Neural cell (in vitro differentiated cells): ENCODE measurements at regions not wholly inside any gene's neighbourhood (a gene's known extent, or its start where the extent isn't known, plus 50 kb on each side); places are given as distances from the start of the nearest gene placed in this dataset.

Experiments used
- H2AFZ ChIP-seq: fragments of 200-600, 300-800 bp; sonication (generic), shearing (Covaris generic); 2 replicates; pipeline ENCODE4 v1.6.0; 2014; ENCODE audit warnings: low read depth, mild to moderate bottlenecking, antibody characterized with exemption, low read length, moderate library complexity
- H3F3A ChIP-seq: fragments of 200-600 bp; shearing (Covaris generic); 2 replicates; pipeline ENCODE4 v1.6.1; 2016; ENCODE audit warnings: mild to moderate bottlenecking, moderate library complexity, mixed read lengths, antibody characterized with exemption, low read length; ENCODE audit not compliant: insufficient read depth, poor library complexity, severe bottlenecking
- H3K27ac ChIP-seq: fragments of 200-600, 300-800 bp; sonication (generic), shearing (Covaris generic); 2 replicates; pipeline ENCODE4 v1.5.1; 2014; ENCODE audit warnings: mild to moderate bottlenecking, low read length, moderate library complexity
- H3K27me3 ChIP-seq: fragments of 300-800, 200-600 bp; sonication (generic), shearing (Covaris generic); 2 replicates; pipeline ENCODE4 v1.6.0; 2014; ENCODE audit warnings: mild to moderate bottlenecking, low read depth, low read length, moderate library complexity; ENCODE audit not compliant: insufficient read depth
- H3K36me3 ChIP-seq: fragments of 300-800, 200-600 bp; sonication (generic), shearing (Covaris generic); 2 replicates; pipeline ENCODE4 v1.5.1; 2014; ENCODE audit warnings: mild to moderate bottlenecking, antibody characterized with exemption, low read length, moderate library complexity; ENCODE audit not compliant: insufficient read depth
- H3K4me2 ChIP-seq: fragments of 300-800, 200-600 bp; sonication (generic), shearing (Covaris generic); 2 replicates; pipeline ENCODE4 v1.6.0; 2014; ENCODE audit warnings: mild to moderate bottlenecking, low read length
- H3K4me3 ChIP-seq: fragments of 300-800, 200-600 bp; sonication (generic), shearing (Covaris generic); 2 replicates; pipeline ENCODE4 v1.5.1; 2014; ENCODE audit warnings: mild to moderate bottlenecking, low read length, moderate library complexity
- H3K79me2 ChIP-seq: fragments of 200-600 bp; shearing (Covaris generic); replicated peaks from 2 replicates; pipeline ENCODE4 v1.6.0; 2014; ENCODE audit warnings: mild to moderate bottlenecking, low read length, moderate library complexity; ENCODE audit not compliant: insufficient read depth
- H3K9ac ChIP-seq: fragments of 300-800, 200-600 bp; sonication (generic), shearing (Covaris generic); 2 replicates; pipeline ENCODE4 v1.6.1; 2016; ENCODE audit warnings: mild to moderate bottlenecking, low read length, mixed read lengths
- H3K9me2 ChIP-seq: fragments of 200-600 bp; shearing (Covaris generic); 2 replicates; pipeline ENCODE4 v1.6.1; 2016; ENCODE audit warnings: mild to moderate bottlenecking, low read length, mixed read lengths; ENCODE audit not compliant: insufficient read depth
- H3K9me3 ChIP-seq: fragments of 200-600, 300-800 bp; sonication (generic), shearing (Covaris generic); 2 replicates; pipeline ENCODE4 v1.6.1; 2016; ENCODE audit warnings: mild to moderate bottlenecking, mixed run types, low read length, moderate library complexity, mixed read lengths
- H4K20me1 ChIP-seq: fragments of 200-600 bp; shearing (Covaris generic); 2 replicates; pipeline ENCODE4 v1.6.1; 2016; ENCODE audit warnings: mild to moderate bottlenecking, mixed run types; ENCODE audit not compliant: insufficient read depth
- EP300 ChIP-seq: fragments of 450-650 bp; conservative IDR thresholded peaks from 2 replicates; pipeline ENCODE4 v1.6.1; 2014; ENCODE audit warnings: antibody characterized with exemption, mild to moderate bottlenecking, moderate library complexity; ENCODE audit not compliant: poor library complexity, severe bottlenecking
- EZH2 ChIP-seq: fragments of 200-600, 300-800 bp; shearing (Covaris generic), sonication (generic); IDR thresholded peaks from 2 replicates; pipeline ENCODE4 v1.6.1; 2014; ENCODE audit warnings: antibody characterized with exemption, low read length, borderline replicate concordance, mild to moderate bottlenecking; ENCODE audit not compliant: insufficient read depth, poor library complexity, severe bottlenecking
- MXI1 ChIP-seq: fragments of 450-650 bp; conservative IDR thresholded peaks from 2 replicates; pipeline ENCODE4 v1.6.1; 2014; ENCODE audit warnings: antibody characterized with exemption, mild to moderate bottlenecking; ENCODE audit not compliant: poor library complexity, severe bottlenecking
- POLR2AphosphoS5 ChIP-seq: IDR thresholded peaks from 2 replicates; pipeline ENCODE4 v1.6.1; 2012
- RAD21 ChIP-seq: fragments of 450-650 bp; conservative IDR thresholded peaks from 2 replicates; pipeline ENCODE4 v1.6.1; 2014; ENCODE audit warnings: antibody characterized with exemption, mild to moderate bottlenecking, moderate library complexity
- SMC3 ChIP-seq: fragments of 450-650 bp; conservative IDR thresholded peaks from 2 replicates; pipeline ENCODE4 v1.6.1; 2014; ENCODE audit warnings: antibody characterized with exemption, mild to moderate bottlenecking, moderate library complexity; ENCODE audit not compliant: poor library complexity
- TAF1 ChIP-seq: IDR thresholded peaks from 2 replicates; pipeline ENCODE4 v1.6.1; 2012; ENCODE audit warnings: low read depth
- TF ChIP-seq, protein P1 (sequence below): fragments of 450-650 bp; IDR thresholded peaks from 2 replicates; pipeline ENCODE4 v1.5.1; 2014; ENCODE audit warnings: antibody characterized with exemption, mild to moderate bottlenecking, moderate library complexity; ENCODE audit not compliant: poor library complexity, severe bottlenecking
- TF ChIP-seq, protein P2 (sequence below): IDR thresholded peaks from 2 replicates; pipeline ENCODE4 v1.6.1; 2012; ENCODE audit warnings: borderline replicate concordance

DNA sequence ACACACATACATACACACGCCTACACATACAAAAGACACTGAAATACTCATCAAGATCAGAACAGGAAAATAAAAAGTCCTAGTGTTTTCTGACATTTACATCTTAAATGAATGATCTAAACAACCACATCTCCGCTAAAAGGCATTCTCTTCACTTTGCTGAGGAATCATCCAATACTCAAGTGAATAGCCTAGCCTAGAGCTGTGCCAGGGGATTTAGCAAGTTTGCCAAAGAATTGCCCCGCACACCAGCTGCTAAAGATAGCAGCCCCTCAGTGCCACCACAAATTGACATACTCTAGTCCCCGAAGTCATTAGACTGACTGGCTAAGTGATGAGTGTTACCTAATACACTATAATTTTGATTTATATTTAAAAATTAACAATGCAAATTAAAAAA lies 246.8 kb upstream of the POU3F2 start:
- Histone ChIP-seq H3K4me3 (no peak overlapping the region), H3K9me3 (no peaks in the 10 kb centered on the region), H3K79me2 (no peaks in the 10 kb centered on the region), H3K9me2 (no peaks in the 10 kb centered on the region), H4K20me1 (no peaks in the 10 kb centered on the region), H3K9ac (no peak overlapping the region), H3F3A (peaks cover 7% of the 10 kb centered on the region), H3K27ac (no peak overlapping the region), H3K4me2 (no peak overlapping the region), H3K27me3 (no peaks in the 10 kb centered on the region), H2AFZ (no peak overlapping the region), H3K36me3 (no peaks in the 10 kb centered on the region)
- no peak for TF ChIP-seq POLR2AphosphoS5
- TF ChIP-seq EZH2, result no peak
- no peak for TF ChIP-seq SMC3
- TF ChIP-seq EP300, result no peak

DNA sequence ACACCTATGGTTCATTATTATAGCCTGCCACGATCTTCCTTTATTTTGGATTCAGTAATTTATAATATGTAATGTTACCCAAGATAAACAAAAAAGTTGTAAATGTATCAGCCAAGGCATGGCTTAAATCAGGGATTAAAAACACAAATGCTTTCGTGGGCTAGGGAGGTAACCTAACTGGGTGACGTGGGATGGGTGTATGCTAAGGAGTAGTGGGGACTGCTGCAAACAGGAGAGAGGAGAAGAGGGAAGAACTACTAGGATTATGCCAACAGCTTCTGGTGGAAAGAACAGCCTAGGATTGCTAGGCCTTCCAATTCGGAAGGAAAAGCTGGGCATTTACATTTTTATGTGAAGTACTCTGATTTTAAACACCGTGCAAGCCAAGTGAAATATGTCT lies 244.8 kb upstream of the POU3F2 start:
- Histone ChIP-seq H3K36me3 (no peaks in the 10 kb centered on the region), H3K4me3 (no peak overlapping the region), H2AFZ (no peak overlapping the region), H3K9me2 (no peaks in the 10 kb centered on the region), H3F3A (peaks cover 7% of the 10 kb centered on the region), H3K4me2 (no peak overlapping the region), H3K27me3 (no peaks in the 10 kb centered on the region), H3K9ac (no peak overlapping the region), H3K79me2 (no peaks in the 10 kb centered on the region), H3K27ac (no peak overlapping the region), H3K9me3 (no peaks in the 10 kb centered on the region), H4K20me1 (no peaks in the 10 kb centered on the region)
- TF ChIP-seq EP300, result no peak
- TF ChIP-seq POLR2AphosphoS5, result no peak
- TF ChIP-seq RAD21, result no peak
- TF ChIP-seq MXI1, result no peak

DNA sequence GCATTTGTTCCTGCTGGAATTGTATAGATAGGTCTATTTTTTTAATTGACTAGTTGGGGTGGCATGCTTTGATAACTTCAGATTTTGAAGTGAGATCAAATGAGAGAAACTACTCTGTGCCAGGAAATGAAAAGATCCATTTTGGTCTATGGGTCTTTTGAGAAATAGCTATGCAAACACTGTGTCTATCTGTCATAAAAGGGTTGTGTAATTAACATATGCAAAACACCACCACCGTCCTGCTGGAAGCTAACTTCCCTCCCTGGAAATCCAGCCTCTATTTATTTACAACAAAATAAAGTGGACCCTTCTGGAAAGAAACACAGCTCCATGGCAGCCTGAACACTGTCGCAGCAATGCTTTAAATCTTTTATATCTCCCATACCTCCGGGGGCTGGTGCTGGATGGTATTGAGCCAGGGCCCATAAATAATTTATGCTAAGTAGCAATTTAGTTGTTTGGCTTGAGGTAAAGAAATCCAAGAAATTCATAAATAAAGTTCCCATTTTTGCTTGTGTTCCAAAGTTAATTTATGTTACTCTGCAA lies 244.2 kb upstream of the POU3F2 start:
- H3F3A ChIP-seq, result peaks cover 7% of the 10 kb centered on the region
- no peak overlapping the region for H3K27ac ChIP-seq
- H3K79me2 ChIP-seq, result no peaks in the 10 kb centered on the region
- H3K4me2 ChIP-seq, result no peak overlapping the region
- no peaks in the 10 kb centered on the region for H3K9me3 ChIP-seq
- H3K4me3 ChIP-seq, result no peak overlapping the region
- no peak overlapping the region for H2AFZ ChIP-seq
- TF ChIP-seq TAF1, result no peak
- TF ChIP-seq RAD21, result no peak
- TF ChIP-seq, protein P1, sequence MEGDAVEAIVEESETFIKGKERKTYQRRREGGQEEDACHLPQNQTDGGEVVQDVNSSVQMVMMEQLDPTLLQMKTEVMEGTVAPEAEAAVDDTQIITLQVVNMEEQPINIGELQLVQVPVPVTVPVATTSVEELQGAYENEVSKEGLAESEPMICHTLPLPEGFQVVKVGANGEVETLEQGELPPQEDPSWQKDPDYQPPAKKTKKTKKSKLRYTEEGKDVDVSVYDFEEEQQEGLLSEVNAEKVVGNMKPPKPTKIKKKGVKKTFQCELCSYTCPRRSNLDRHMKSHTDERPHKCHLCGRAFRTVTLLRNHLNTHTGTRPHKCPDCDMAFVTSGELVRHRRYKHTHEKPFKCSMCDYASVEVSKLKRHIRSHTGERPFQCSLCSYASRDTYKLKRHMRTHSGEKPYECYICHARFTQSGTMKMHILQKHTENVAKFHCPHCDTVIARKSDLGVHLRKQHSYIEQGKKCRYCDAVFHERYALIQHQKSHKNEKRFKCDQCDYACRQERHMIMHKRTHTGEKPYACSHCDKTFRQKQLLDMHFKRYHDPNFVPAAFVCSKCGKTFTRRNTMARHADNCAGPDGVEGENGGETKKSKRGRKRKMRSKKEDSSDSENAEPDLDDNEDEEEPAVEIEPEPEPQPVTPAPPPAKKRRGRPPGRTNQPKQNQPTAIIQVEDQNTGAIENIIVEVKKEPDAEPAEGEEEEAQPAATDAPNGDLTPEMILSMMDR, result no peak
- TF ChIP-seq POLR2AphosphoS5, result no peak
- no peak for TF ChIP-seq MXI1
- TF ChIP-seq EZH2, result no peak
- TF ChIP-seq, protein P2, sequence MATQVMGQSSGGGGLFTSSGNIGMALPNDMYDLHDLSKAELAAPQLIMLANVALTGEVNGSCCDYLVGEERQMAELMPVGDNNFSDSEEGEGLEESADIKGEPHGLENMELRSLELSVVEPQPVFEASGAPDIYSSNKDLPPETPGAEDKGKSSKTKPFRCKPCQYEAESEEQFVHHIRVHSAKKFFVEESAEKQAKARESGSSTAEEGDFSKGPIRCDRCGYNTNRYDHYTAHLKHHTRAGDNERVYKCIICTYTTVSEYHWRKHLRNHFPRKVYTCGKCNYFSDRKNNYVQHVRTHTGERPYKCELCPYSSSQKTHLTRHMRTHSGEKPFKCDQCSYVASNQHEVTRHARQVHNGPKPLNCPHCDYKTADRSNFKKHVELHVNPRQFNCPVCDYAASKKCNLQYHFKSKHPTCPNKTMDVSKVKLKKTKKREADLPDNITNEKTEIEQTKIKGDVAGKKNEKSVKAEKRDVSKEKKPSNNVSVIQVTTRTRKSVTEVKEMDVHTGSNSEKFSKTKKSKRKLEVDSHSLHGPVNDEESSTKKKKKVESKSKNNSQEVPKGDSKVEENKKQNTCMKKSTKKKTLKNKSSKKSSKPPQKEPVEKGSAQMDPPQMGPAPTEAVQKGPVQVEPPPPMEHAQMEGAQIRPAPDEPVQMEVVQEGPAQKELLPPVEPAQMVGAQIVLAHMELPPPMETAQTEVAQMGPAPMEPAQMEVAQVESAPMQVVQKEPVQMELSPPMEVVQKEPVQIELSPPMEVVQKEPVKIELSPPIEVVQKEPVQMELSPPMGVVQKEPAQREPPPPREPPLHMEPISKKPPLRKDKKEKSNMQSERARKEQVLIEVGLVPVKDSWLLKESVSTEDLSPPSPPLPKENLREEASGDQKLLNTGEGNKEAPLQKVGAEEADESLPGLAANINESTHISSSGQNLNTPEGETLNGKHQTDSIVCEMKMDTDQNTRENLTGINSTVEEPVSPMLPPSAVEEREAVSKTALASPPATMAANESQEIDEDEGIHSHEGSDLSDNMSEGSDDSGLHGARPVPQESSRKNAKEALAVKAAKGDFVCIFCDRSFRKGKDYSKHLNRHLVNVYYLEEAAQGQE, result no peak
- no peak for TF ChIP-seq SMC3
- TF ChIP-seq EP300, result no peak
- no peak overlapping the region for H3K9ac ChIP-seq
- no peaks in the 10 kb centered on the region for H3K36me3 ChIP-seq
- no peaks in the 10 kb centered on the region for H3K27me3 ChIP-seq
- no peaks in the 10 kb centered on the region for H4K20me1 ChIP-seq
- H3K9me2 ChIP-seq, result no peaks in the 10 kb centered on the region
